ENCODE measurements at regions not wholly inside any gene's neighbourhood (a gene's known extent, or its start where the extent isn't known, plus 50 kb on each side); places are given as distances from the start of the nearest gene placed in this dataset.

- Histone ChIP-seq H3K4me1 (ENCODE audit: insufficient read depth, low read length, poor library complexity, severe bottlenecking) (no peaks in the 10 kb centered on the region), H2AFZ (ENCODE audit: low read length) (peak overlapping the region; percentile 94), H3K4me3 (ENCODE audit: low read depth, low read length, poor library complexity, severe bottlenecking) (no peak overlapping the region), H3K9me2 (ENCODE audit: insufficient read depth, low read length) (no peaks in the 10 kb centered on the region), H3K79me2 (ENCODE audit: insufficient read depth, low read depth, low read length) (no peaks in the 10 kb centered on the region), H3K27ac (ENCODE audit: low read depth, low read length, poor library complexity, severe bottlenecking) (no peak overlapping the region), H3K9me3 (ENCODE audit: low read length) (peaks cover 9% of the 10 kb centered on the region; the same call in 1 of the 2 replicates), H3K36me3 (ENCODE audit: insufficient read depth, low read length) (no peaks in the 10 kb centered on the region), H3K4me2 (ENCODE audit: low read length) (no peak overlapping the region), H4K20me1 (ENCODE audit: insufficient read depth, low read length) (no peaks in the 10 kb centered on the region)
- no peak for TF ChIP-seq EZH2phosphoT487 (IDR thresholded peaks at IDR 0.05; ENCODE audit: borderline replicate concordance, low read depth, low read length)
- no peak for TF ChIP-seq CTCF (conservative IDR thresholded peaks at IDR 0.05; ENCODE audit: low read length)
- DNase-seq (ENCODE audit: low spot score): peak; percentile 41
- intact Hi-C loops (cut with micrococcal nuclease; ENCODE audit: unreplicated experiment): no loop called here
- CTCF ChIA-PET (ENCODE audit: unreplicated experiment): no interaction called here
- POLR2A ChIA-PET: interaction anchor here (0.6 to 1.0 kb wide), 3 partner anchors 15 to 278 kb away, joined by 3 to 6 read pairs (median 3); no protein-coding TSS in a partner anchor
- no TSS peak for BruUV-seq (replicated peaks)
Measured at GRCh38 chr9:19998153-19998552, 209.3 kb upstream of the SLC24A2 start.

- H3K79me2 ChIP-seq (ENCODE audit: insufficient read depth, low read depth, low read length): no peaks in the 10 kb centered on the region
- ChIA-PET POLR2A (no interaction called here), CTCF (ENCODE audit: unreplicated experiment) (no interaction called here)
- no peaks in the 10 kb centered on the region for H4K20me1 ChIP-seq (ENCODE audit: insufficient read depth, low read length)
- H3K36me3 ChIP-seq (ENCODE audit: insufficient read depth, low read length): no peaks in the 10 kb centered on the region
- DNase-seq (ENCODE audit: low spot score): no peak
- TF ChIP-seq EZH2phosphoT487 (IDR thresholded peaks at IDR 0.05; ENCODE audit: borderline replicate concordance, low read depth, low read length): no peak
- no peak for TF ChIP-seq CTCF (conservative IDR thresholded peaks at IDR 0.05; ENCODE audit: low read length)
- no peak overlapping the region for H3K27ac ChIP-seq (ENCODE audit: low read depth, low read length, poor library complexity, severe bottlenecking)
- no peak overlapping the region for H2AFZ ChIP-seq (ENCODE audit: low read length)
- no TSS peak for BruUV-seq (replicated peaks)
- no peaks in the 10 kb centered on the region for H3K9me2 ChIP-seq (ENCODE audit: insufficient read depth, low read length)
- peaks cover 9% of the 10 kb centered on the region; the same call in 1 of the 2 replicates for H3K9me3 ChIP-seq (ENCODE audit: low read length)
- H3K4me1 ChIP-seq (ENCODE audit: insufficient read depth, low read length, poor library complexity, severe bottlenecking): no peaks in the 10 kb centered on the region
- intact Hi-C loops (cut with micrococcal nuclease; ENCODE audit: unreplicated experiment): no loop called here
- no peak overlapping the region for H3K4me2 ChIP-seq (ENCODE audit: low read length)
- no peak overlapping the region for H3K4me3 ChIP-seq (ENCODE audit: low read depth, low read length, poor library complexity, severe bottlenecking)
Measured at GRCh38 chr9:19995619-19996018, 206.8 kb upstream of the SLC24A2 start.

- DNase-seq (ENCODE audit: low spot score): no peak
- Histone ChIP-seq H3K9me3 (ENCODE audit: low read length) (peaks cover 9% of the 10 kb centered on the region; the same call in 1 of the 2 replicates), H3K27ac (ENCODE audit: low read depth, low read length, poor library complexity, severe bottlenecking) (no peak overlapping the region), H3K4me3 (ENCODE audit: low read depth, low read length, poor library complexity, severe bottlenecking) (no peak overlapping the region), H3K79me2 (ENCODE audit: insufficient read depth, low read depth, low read length) (no peaks in the 10 kb centered on the region), H2AFZ (ENCODE audit: low read length) (no peak overlapping the region), H3K9me2 (ENCODE audit: insufficient read depth, low read length) (no peaks in the 10 kb centered on the region), H3K4me2 (ENCODE audit: low read length) (no peak overlapping the region), H3K4me1 (ENCODE audit: insufficient read depth, low read length, poor library complexity, severe bottlenecking) (no peaks in the 10 kb centered on the region), H3K36me3 (ENCODE audit: insufficient read depth, low read length) (no peaks in the 10 kb centered on the region), H4K20me1 (ENCODE audit: insufficient read depth, low read length) (no peaks in the 10 kb centered on the region)
- CTCF ChIA-PET (ENCODE audit: unreplicated experiment): no interaction called here
- no TSS peak for BruUV-seq (replicated peaks)
- POLR2A ChIA-PET: no interaction called here
- no peak for TF ChIP-seq CTCF (conservative IDR thresholded peaks at IDR 0.05; ENCODE audit: low read length)
- TF ChIP-seq EZH2phosphoT487 (IDR thresholded peaks at IDR 0.05; ENCODE audit: borderline replicate concordance, low read depth, low read length): no peak
- intact Hi-C loops (cut with micrococcal nuclease; ENCODE audit: unreplicated experiment): no loop called here
Measured at GRCh38 chr9:19994296-19994695, 205.5 kb upstream of the SLC24A2 start.

All from OCI-LY7 (cell line).